ENCODE measurements at regions not wholly inside any gene's neighbourhood (a gene's known extent, or its start where the extent isn't known, plus 50 kb on each side); places are given as distances from the start of the nearest gene placed in this dataset.

DNA sequence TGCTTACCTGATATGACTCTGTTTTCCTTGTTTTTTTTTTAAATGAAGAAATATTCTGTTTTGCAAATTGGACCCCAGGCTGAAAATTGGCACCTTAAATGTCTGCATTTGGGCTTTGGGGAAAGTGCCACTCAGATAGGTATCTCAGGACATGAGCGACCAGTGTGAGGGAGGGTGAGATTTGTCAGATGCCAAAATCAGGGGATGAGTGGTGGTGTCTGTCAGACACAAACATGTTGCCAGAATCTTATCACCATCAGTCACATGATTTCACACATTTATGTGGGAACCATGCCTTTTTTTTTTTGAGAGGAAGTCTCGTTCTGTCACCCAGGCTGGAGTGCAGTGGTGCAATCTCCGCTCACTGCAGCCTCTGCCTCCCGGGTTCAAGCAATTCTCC is 75.6 kb upstream of the OSBPL11 start:
- TF ChIP-seq ZFP3 (CRISPR knock-in tag; IDR thresholded peaks at IDR 0.05) (no peak), GLIS3 (CRISPR knock-in tag; IDR thresholded peaks at IDR 0.05) (no peak), ARNTL (CRISPR knock-in tag; IDR thresholded peaks at IDR 0.05; ENCODE audit: borderline replicate concordance, low read depth) (no peak), ESRRG (CRISPR knock-in tag; IDR thresholded peaks at IDR 0.05) (no peak), ZNF70 (CRISPR knock-in tag; IDR thresholded peaks at IDR 0.05) (no peak), CSDC2 (CRISPR knock-in tag; IDR thresholded peaks at IDR 0.05) (no peak)
